GM19372 (cell line): ENCODE measurements at regions not wholly inside any gene's neighbourhood (a gene's known extent, or its start where the extent isn't known, plus 50 kb on each side); places are given as distances from the start of the nearest gene placed in this dataset.
A peak's percentile ranks its signal among the peaks of the same experiment; 100 is the strongest.
"Not testable (repeated sequence)": the region's sequence is repeated elsewhere in the genome, so short reads cannot be mapped to it uniquely, and the experiment has no call there.

ENCODE experiments used
- ATAC-seq: cut with Tn5 transposase; IDR thresholded peaks from one replicate; pipeline ENCODE4 v1.9.1; 2021; ENCODE audit warnings: mild to moderate bottlenecking, low read depth, moderate library complexity; ENCODE audit not compliant: unreplicated experiment

GRCh38 chrX:55326985-55327384 lies 62.3 kb upstream of the PAGE3 start:
- ATAC-seq, result no peak

GRCh38 chrX:55335296-55335695 lies 70.6 kb upstream of the PAGE3 start:
- ATAC-seq, result no peak

GRCh38 chrX:55336176-55336575 lies 71.5 kb upstream of the PAGE3 start:
- ATAC-seq, result no peak

GRCh38 chrX:55340896-55341433 lies 76.2 kb upstream of the PAGE3 start:
- ATAC-seq, result no peak

- ATAC-seq, result peak; percentile 61
These were observed 78.1 kb upstream of the PAGE3 start for GRCh38 chrX:55342533-55343501.

GRCh38 chrX:55356609-55357008 lies 91.9 kb upstream of the PAGE3 start:
- no peak for ATAC-seq

- ATAC-seq, result no peak
These were observed 92.5 kb upstream of the PAGE3 start for GRCh38 chrX:55357236-55357635.

- no peak for ATAC-seq
These were observed 72.5 kb upstream of the MAGEH1 start for GRCh38 chrX:55379396-55379795.

GRCh38 chrX:55389376-55389775 lies 62.6 kb upstream of the MAGEH1 start:
- no peak for ATAC-seq

- ATAC-seq, result not testable (repeated sequence)
These were observed 55.1 kb upstream of the MAGEH1 start for GRCh38 chrX:55396836-55397235.
